ENCODE measurements at regions not wholly inside any gene's neighbourhood (a gene's known extent, or its start where the extent isn't known, plus 50 kb on each side); places are given as distances from the start of the nearest gene placed in this dataset.

DNA sequence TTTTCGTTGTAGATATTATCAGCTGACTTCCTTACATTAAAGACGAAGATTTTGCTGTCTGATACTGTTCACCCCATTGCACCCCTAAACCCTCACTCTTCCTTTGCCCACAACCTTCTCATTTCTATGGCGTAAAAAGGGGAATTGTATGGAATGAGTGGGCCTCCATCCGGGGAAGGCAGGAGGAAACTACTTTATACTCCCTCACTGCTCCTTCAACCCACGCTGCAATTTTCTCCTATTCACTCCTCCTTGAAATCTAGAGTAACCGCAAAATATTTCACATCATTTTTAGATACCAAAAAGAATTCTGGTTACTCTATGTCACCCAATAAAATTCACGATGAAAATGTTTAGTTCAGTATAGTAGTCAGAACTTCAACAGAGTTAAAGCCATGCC, 330.8 kb downstream of the DIRAS2 start:
- Histone ChIP-seq H3K79me2 (ENCODE audit: control insufficient read depth, insufficient read depth, low read length) (no peaks in the 10 kb centered on the region), H3K4me1 (ENCODE audit: control insufficient read depth, extremely low read depth, insufficient read depth, low read length) (no peaks in the 10 kb centered on the region), H3K4me2 (ENCODE audit: control insufficient read depth, extremely low read depth, insufficient read depth, low read depth, low read length) (no peak overlapping the region), H4K20me1 (ENCODE audit: control insufficient read depth, extremely low read depth, insufficient read depth, low read length) (no peaks in the 10 kb centered on the region), H2AFZ (ENCODE audit: control insufficient read depth, low read length) (no peak overlapping the region), H3K27me3 (ENCODE audit: control insufficient read depth, extremely low read depth, insufficient read depth, low read length) (no peaks in the 10 kb centered on the region), H3K4me3 (ENCODE audit: control insufficient read depth in 2 of 3, extremely low read depth in 1 of 3, insufficient read depth in 2 of 3, low read depth in 1 of 3, low read length in 3 of 3) (no peak overlapping the region), H3K36me3 (ENCODE audit: control insufficient read depth in 2 of 2, extremely low read depth in 1 of 2, insufficient read depth in 2 of 2, low read length in 2 of 2) (no peaks in the 10 kb centered on the region), H3K27ac (ENCODE audit: control insufficient read depth, insufficient read depth, low read length) (no peak overlapping the region), H3K9me1 (ENCODE audit: control insufficient read depth, extremely low read depth, insufficient read depth, low read length) (no peaks in the 10 kb centered on the region), H3K9ac (ENCODE audit: control insufficient read depth, extremely low read depth, insufficient read depth, low read length) (no peak overlapping the region), H3K9me3 (ENCODE audit: control insufficient read depth, low read depth, low read length) (no peaks in the 10 kb centered on the region)
- DNase-seq (ENCODE audit: low read depth, low spot score) (no peak), FAIRE-seq (no peak)
- TF ChIP-seq CTCF (optimal IDR thresholded peaks at IDR 0.05 in 1 of 3, IDR thresholded peaks at IDR 0.05 in 1 of 3, conservative IDR thresholded peaks at IDR 0.05 in 1 of 3; ENCODE audit: extremely low read depth in 1 of 3, insufficient read depth in 2 of 3, low read length in 3 of 3) (no peak), EZH2 (IDR thresholded peaks at IDR 0.05; ENCODE audit: low read length) (no peak)
- dilution Hi-C loops (cut with MboI; ENCODE audit: extremely low pct_ligation_motif_present, low sequenced_read_pairs), result no loop called here

GRCh38 chr9:90322296-90322695, 320.3 kb downstream of the DIRAS2 start:
- Histone ChIP-seq H3K9ac (ENCODE audit: control insufficient read depth, extremely low read depth, insufficient read depth, low read length) (no peak overlapping the region), H3K9me1 (ENCODE audit: control insufficient read depth, extremely low read depth, insufficient read depth, low read length) (no peaks in the 10 kb centered on the region), H3K79me2 (ENCODE audit: control insufficient read depth, insufficient read depth, low read length) (no peaks in the 10 kb centered on the region), H3K27me3 (ENCODE audit: control insufficient read depth, extremely low read depth, insufficient read depth, low read length) (no peaks in the 10 kb centered on the region), H3K27ac (ENCODE audit: control insufficient read depth, insufficient read depth, low read length) (no peak overlapping the region), H4K20me1 (ENCODE audit: control insufficient read depth, extremely low read depth, insufficient read depth, low read length) (no peaks in the 10 kb centered on the region), H3K9me3 (ENCODE audit: control insufficient read depth, low read depth, low read length) (no peaks in the 10 kb centered on the region), H3K36me3 (ENCODE audit: control insufficient read depth in 2 of 2, extremely low read depth in 1 of 2, insufficient read depth in 2 of 2, low read length in 2 of 2) (no peaks in the 10 kb centered on the region), H2AFZ (ENCODE audit: control insufficient read depth, low read length) (no peak overlapping the region), H3K4me3 (ENCODE audit: control insufficient read depth in 2 of 3, extremely low read depth in 1 of 3, insufficient read depth in 2 of 3, low read depth in 1 of 3, low read length in 3 of 3) (no peak overlapping the region), H3K4me1 (ENCODE audit: control insufficient read depth, extremely low read depth, insufficient read depth, low read length) (no peaks in the 10 kb centered on the region), H3K4me2 (ENCODE audit: control insufficient read depth, extremely low read depth, insufficient read depth, low read depth, low read length) (no peak overlapping the region)
- DNase-seq (ENCODE audit: low read depth, low spot score) (no peak), FAIRE-seq (peak; percentile 84)
- TF ChIP-seq CTCF (optimal IDR thresholded peaks at IDR 0.05 in 1 of 3, IDR thresholded peaks at IDR 0.05 in 1 of 3, conservative IDR thresholded peaks at IDR 0.05 in 1 of 3; ENCODE audit: extremely low read depth in 1 of 3, insufficient read depth in 2 of 3, low read length in 3 of 3), result no peak
- TF ChIP-seq EZH2 (IDR thresholded peaks at IDR 0.05; ENCODE audit: low read length), result no peak
- dilution Hi-C loops (cut with MboI; ENCODE audit: extremely low pct_ligation_motif_present, low sequenced_read_pairs), result no loop called here

Measured in keratinocyte (primary cell).